Testis (tissue), 2 donors: ENCODE measurements at regions not wholly inside any gene's neighbourhood (a gene's known extent, or its start where the extent isn't known, plus 50 kb on each side); places are given as distances from the start of the nearest gene placed in this dataset.

Experiments
- DNase-seq: peaks from one replicate; pipeline ENCODE4 v3.0.0-alpha.2; 2019
- H3K27ac ChIP-seq, 2 donors: fragments of 200-600 bp; sonication (generic); one replicate each; pipeline ENCODE4 v1.5.1; 2019
- H3K27me3 ChIP-seq: fragments of 200-600 bp; sonication (generic); one replicate; pipeline ENCODE4 v1.5.1; 2019
- H3K36me3 ChIP-seq: fragments of 200-600 bp; sonication (generic); one replicate; pipeline ENCODE4 v1.5.1; 2017; ENCODE audit warnings: low read depth; ENCODE audit errors: missing control alignments
- H3K4me1 ChIP-seq: fragments of 200-600 bp; sonication (generic); one replicate; pipeline ENCODE4 v1.5.1; 2019
- H3K4me3 ChIP-seq, 2 donors: fragments of 200-600 bp; sonication (generic); one replicate each; pipeline ENCODE4 v1.5.1; 2017 to 2019
- H3K9me3 ChIP-seq: fragments of 200-600 bp; sonication (generic); one replicate; pipeline ENCODE4 v1.5.1; 2017
- POLR2A ChIP-seq: fragments of 450-650 bp; IDR thresholded peaks from one replicate; pipeline ENCODE4 v1.6.1; 2017; ENCODE audit warnings: antibody characterized with exemption, mild to moderate bottlenecking, moderate library complexity
- WGBS, 2 donors: methylation state at CpG; one replicate each; pipeline ENCODE4 v1.1.5; 2018; 5-methylcytosine and 5-hydroxymethylcytosine counted together
- intact Hi-C: fragments of 100-400 bp; cut with DNase I; formaldehyde crosslinking; loops from one replicate; pipeline ENCODE4 v1.15.1; 2023; ENCODE audit warnings: low total_unique reads
- TF ChIP-seq, protein P1 (sequence below), 3 experiments: fragments of 450-650 bp in 2 of 3; fragments of 200-600 bp in 1 of 3; sonication (generic) in 1 of 3; IDR thresholded peaks; one replicate each; pipeline ENCODE4 v1.5.1; 2016 to 2019; ENCODE audit warnings: antibody characterized with exemption in 3 of 3, mild to moderate bottlenecking in 2 of 3, moderate library complexity in 1 of 3

DNA sequence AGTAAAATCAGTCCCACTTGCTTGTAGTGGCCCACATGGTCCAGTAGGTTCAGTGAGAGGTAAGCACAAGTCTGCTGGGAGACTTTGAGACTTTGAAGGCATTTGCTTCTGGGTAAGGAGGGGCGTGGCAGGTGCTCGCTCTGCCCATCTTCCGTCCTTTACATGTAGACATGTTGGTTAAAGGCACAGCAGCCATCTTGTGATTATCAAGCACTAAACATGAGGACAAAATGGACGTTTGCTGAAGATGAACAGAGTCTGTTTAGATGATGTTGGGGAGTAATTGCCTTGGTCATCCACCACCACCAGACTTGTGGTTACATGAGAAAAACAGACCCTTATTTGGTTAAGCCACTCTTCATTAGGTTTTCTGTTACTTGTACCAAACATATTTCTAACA, 252.8 kb upstream of the PARD3B start:
- no peak for DNase-seq
- H3K27me3 ChIP-seq, result no peaks in the 10 kb centered on the region
- intact Hi-C loops, result no loop called here
- H3K4me3 ChIP-seq, result no peak overlapping the region
- 88 to 99% methylated on average over 4 of the region's 4 CpGs for WGBS, 2 donors
- H3K4me1 ChIP-seq, result no peaks in the 10 kb centered on the region
- TF ChIP-seq, protein P1, sequence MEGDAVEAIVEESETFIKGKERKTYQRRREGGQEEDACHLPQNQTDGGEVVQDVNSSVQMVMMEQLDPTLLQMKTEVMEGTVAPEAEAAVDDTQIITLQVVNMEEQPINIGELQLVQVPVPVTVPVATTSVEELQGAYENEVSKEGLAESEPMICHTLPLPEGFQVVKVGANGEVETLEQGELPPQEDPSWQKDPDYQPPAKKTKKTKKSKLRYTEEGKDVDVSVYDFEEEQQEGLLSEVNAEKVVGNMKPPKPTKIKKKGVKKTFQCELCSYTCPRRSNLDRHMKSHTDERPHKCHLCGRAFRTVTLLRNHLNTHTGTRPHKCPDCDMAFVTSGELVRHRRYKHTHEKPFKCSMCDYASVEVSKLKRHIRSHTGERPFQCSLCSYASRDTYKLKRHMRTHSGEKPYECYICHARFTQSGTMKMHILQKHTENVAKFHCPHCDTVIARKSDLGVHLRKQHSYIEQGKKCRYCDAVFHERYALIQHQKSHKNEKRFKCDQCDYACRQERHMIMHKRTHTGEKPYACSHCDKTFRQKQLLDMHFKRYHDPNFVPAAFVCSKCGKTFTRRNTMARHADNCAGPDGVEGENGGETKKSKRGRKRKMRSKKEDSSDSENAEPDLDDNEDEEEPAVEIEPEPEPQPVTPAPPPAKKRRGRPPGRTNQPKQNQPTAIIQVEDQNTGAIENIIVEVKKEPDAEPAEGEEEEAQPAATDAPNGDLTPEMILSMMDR (IDR thresholded peaks at IDR 0.05), result no peak
- TF ChIP-seq POLR2A, result no peak
- no peak overlapping the region for H3K27ac ChIP-seq
- H3K9me3 ChIP-seq, result no peaks in the 10 kb centered on the region
- H3K36me3 ChIP-seq, result no peaks in the 10 kb centered on the region

DNA sequence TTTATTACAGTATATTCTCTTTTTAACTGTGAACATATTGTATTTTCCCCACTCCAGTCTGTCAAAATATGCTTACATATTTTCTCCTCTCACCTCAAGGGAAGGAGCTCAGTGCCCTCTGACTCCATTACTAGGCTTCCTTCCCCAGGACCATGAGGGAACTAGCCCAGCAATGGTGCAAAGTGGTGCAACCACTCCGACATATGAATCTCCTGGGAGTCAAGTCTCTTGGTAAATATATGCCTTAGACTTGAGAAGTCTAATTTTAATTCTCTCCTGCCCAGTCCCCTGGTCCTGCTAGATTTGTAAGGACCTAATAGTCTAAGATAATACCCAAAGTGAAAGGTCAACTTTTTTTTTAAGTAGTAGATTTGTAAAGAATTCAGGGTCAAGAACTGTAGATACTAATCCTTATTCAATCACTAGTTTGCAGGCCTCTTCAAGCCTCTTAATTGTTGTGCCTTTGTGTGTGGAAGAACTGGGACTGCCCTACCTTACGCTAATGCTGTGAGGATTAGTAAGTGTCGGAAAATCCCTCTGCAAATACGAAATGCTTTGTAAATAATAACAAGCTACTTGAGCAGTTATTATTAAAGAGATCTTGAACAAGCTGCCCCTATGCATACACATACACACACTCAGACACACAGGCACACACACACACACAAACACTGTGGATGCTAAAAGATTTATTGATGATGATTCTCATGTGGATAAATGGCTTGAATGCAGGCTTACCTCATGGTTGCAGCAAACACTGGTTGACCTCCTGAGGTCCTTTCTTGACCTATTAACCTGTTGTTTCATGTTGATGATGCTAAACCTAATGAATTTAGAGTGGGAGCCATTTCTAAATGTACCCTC, 251.2 kb upstream of the PARD3B start:
- no peaks in the 10 kb centered on the region for H3K9me3 ChIP-seq
- intact Hi-C loops, result no loop called here
- 85 to 96% methylated on average over 4 of the region's 4 CpGs for WGBS, 2 donors
- H3K4me3 ChIP-seq, result no peak overlapping the region
- no peaks in the 10 kb centered on the region for H3K36me3 ChIP-seq
- no peak for DNase-seq
- H3K27me3 ChIP-seq, result no peaks in the 10 kb centered on the region
- H3K4me1 ChIP-seq, result no peaks in the 10 kb centered on the region
- H3K27ac ChIP-seq, result no peak overlapping the region
- TF ChIP-seq POLR2A, result no peak
- TF ChIP-seq, protein P1 (IDR thresholded peaks at IDR 0.05), result no peak

DNA sequence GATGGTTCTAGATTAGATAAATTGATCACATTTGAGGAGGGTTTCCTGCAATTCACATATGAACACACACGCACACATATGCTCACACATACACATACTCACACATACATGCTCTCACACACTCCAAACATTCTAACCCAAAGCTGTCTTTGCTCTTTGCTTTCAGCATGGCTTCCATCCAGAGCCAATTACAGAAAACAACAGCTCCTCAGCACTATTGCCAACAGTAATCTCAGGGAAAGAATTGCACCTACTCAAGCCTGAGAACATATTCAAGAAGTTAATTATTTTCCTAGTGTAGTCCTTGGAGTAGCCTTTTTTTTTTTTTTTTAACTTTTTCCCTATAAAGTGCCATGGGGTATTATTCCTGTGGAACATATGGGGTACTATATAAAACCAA, 246.9 kb upstream of the PARD3B start:
- DNase-seq, result no peak
- H3K27me3 ChIP-seq, result no peaks in the 10 kb centered on the region
- no peak overlapping the region for H3K27ac ChIP-seq
- H3K36me3 ChIP-seq, result no peaks in the 10 kb centered on the region
- H3K4me1 ChIP-seq, result no peaks in the 10 kb centered on the region
- 83 to 86% methylated on average over 1 of the region's 1 CpG for WGBS, 2 donors
- no peak for TF ChIP-seq POLR2A
- TF ChIP-seq, protein P1 (IDR thresholded peaks at IDR 0.05), result no peak
- intact Hi-C loops, result no loop called here
- no peak overlapping the region for H3K4me3 ChIP-seq
- H3K9me3 ChIP-seq, result no peaks in the 10 kb centered on the region

DNA sequence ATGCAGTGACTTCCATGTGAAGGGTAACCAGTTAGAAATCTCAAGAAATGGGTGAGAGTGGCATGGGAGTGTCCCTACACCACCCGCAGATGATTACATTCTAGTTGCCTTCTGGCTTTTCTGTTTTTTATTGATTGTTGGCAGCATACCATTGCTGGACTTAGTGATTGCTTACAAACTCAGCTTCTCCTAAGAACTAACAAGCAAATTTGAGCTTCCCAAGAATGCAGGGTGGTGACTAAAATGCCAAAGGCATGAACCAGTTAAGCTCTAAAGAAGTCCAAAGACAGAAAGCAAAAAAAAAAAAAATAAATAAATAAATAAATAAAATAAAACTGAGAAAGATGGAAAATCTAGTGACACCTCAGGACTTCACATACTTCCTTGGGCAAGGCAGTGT, 245.5 kb upstream of the PARD3B start:
- no peaks in the 10 kb centered on the region for H3K4me1 ChIP-seq
- no peaks in the 10 kb centered on the region for H3K36me3 ChIP-seq
- intact Hi-C loops, result no loop called here
- no peak overlapping the region for H3K4me3 ChIP-seq
- no peaks in the 10 kb centered on the region for H3K9me3 ChIP-seq
- 92 to 93% methylated on average over 1 of the region's 1 CpG for WGBS, 2 donors
- TF ChIP-seq POLR2A, result no peak
- no peak for DNase-seq
- H3K27ac ChIP-seq, result no peak overlapping the region
- no peaks in the 10 kb centered on the region for H3K27me3 ChIP-seq

DNA sequence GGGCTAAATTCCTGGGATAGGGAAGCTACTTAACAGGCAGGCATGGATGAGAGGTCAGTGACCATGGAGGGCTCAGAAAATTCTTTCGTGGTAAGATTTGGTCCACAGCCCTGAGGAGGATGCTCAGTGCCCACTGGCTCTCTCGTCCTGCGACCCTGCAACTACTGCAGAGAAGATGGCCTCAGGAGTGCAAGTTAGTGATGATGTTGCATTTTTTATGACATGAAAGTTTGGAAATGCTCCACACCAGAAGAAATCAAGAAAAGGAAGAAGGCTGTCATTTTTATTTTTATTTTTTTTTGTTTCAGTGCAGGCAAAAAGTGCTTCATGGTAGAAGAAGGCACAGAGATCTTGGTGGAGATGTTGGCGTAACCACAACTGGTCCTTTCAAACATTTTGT, 238.6 kb upstream of the PARD3B start:
- TF ChIP-seq POLR2A, result no peak
- TF ChIP-seq, protein P1 (IDR thresholded peaks at IDR 0.05), result no peak
- DNase-seq, result no peak
- Histone ChIP-seq H3K27ac (no peak overlapping the region), H3K4me1 (no peaks in the 10 kb centered on the region), H3K4me3 (no peak overlapping the region), H3K36me3 (no peaks in the 10 kb centered on the region), H3K9me3 (no peaks in the 10 kb centered on the region), H3K27me3 (no peaks in the 10 kb centered on the region)
- intact Hi-C loops, result no loop called here
- WGBS, 2 donors, result 81 to 89% methylated on average over 4 of the region's 4 CpGs
